ENCODE measurements at regions not wholly inside any gene's neighbourhood (a gene's known extent, or its start where the extent isn't known, plus 50 kb on each side); places are given as distances from the start of the nearest gene placed in this dataset.

DNA sequence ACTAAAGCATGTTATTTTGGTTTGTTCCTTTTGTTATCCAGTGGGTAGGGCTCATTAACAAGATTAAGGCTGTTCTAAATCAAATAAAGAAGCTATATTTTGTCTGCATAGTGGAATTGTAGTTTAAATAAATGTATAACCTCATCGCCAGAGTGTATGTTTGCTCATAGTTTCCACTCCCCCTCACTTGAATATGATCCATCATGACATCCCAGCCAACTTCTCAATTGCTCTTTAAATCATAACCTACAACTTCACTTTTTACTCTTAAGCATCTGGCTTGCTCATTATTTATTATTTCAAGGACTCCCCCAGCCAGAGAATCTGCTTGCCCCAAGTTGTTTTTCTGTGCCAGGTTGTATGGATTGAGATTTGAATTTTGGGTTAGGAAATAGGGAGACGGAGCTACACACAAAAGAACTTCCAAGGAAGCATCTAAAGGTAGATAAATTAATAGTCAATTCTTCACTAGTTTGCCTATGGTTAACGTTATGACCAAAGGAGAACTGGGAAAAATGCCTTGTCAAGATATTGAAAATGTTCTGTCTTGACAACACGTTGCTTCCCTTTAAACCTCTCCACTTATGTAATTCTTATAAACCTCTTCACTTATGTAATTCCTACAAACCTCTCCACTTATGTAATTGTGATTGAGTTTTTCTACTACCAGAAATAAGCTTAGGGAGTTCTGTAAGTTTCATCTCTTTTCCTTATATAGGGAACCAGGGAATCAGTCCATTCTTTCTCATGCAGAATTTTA is 55.4 kb upstream of the UPP2 start:
- TF ChIP-seq, protein P1, sequence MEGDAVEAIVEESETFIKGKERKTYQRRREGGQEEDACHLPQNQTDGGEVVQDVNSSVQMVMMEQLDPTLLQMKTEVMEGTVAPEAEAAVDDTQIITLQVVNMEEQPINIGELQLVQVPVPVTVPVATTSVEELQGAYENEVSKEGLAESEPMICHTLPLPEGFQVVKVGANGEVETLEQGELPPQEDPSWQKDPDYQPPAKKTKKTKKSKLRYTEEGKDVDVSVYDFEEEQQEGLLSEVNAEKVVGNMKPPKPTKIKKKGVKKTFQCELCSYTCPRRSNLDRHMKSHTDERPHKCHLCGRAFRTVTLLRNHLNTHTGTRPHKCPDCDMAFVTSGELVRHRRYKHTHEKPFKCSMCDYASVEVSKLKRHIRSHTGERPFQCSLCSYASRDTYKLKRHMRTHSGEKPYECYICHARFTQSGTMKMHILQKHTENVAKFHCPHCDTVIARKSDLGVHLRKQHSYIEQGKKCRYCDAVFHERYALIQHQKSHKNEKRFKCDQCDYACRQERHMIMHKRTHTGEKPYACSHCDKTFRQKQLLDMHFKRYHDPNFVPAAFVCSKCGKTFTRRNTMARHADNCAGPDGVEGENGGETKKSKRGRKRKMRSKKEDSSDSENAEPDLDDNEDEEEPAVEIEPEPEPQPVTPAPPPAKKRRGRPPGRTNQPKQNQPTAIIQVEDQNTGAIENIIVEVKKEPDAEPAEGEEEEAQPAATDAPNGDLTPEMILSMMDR (IDR thresholded peaks at IDR 0.05; ENCODE audit: extremely low read depth in 1 of 2, insufficient read depth in 1 of 2, low read depth in 1 of 2, low read length in 2 of 2) = no peak
- no peak for TF ChIP-seq MYC (IDR thresholded peaks at IDR 0.05; ENCODE audit: low read depth, low read length)
- TF ChIP-seq POLR2A (IDR thresholded peaks at IDR 0.05; ENCODE audit: low read depth, low read length) = no peak
- no peak for TF ChIP-seq FOS (IDR thresholded peaks at IDR 0.05; ENCODE audit: borderline replicate concordance, insufficient read depth, low read length)
- no peak for TF ChIP-seq EZH2 (IDR thresholded peaks at IDR 0.05; ENCODE audit: borderline replicate concordance, low read depth, low read length, severe bottlenecking)
- no peak for TF ChIP-seq POLR2AphosphoS5 (IDR thresholded peaks at IDR 0.05; ENCODE audit: insufficient read depth, low read depth, low read length)
- TF ChIP-seq, protein P2, sequence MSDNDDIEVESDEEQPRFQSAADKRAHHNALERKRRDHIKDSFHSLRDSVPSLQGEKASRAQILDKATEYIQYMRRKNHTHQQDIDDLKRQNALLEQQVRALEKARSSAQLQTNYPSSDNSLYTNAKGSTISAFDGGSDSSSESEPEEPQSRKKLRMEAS (IDR thresholded peaks at IDR 0.05; ENCODE audit: insufficient read depth, insufficient read length) = no peak

Measured in endothelial cell of umbilical vein (primary cell).